HG02943 (cell line): ENCODE measurements at regions not wholly inside any gene's neighbourhood (a gene's known extent, or its start where the extent isn't known, plus 50 kb on each side); places are given as distances from the start of the nearest gene placed in this dataset.

ENCODE experiments used
- ATAC-seq: cut with Tn5 transposase; IDR thresholded peaks from one replicate; pipeline ENCODE4 v1.9.1; 2021; ENCODE audit warnings: mild to moderate bottlenecking, low read depth, moderate library complexity; ENCODE audit not compliant: unreplicated experiment

- no peak for ATAC-seq
Observed at GRCh38 chr4:137090951-137091350, 441.3 kb downstream of the PCDH18 start.

DNA sequence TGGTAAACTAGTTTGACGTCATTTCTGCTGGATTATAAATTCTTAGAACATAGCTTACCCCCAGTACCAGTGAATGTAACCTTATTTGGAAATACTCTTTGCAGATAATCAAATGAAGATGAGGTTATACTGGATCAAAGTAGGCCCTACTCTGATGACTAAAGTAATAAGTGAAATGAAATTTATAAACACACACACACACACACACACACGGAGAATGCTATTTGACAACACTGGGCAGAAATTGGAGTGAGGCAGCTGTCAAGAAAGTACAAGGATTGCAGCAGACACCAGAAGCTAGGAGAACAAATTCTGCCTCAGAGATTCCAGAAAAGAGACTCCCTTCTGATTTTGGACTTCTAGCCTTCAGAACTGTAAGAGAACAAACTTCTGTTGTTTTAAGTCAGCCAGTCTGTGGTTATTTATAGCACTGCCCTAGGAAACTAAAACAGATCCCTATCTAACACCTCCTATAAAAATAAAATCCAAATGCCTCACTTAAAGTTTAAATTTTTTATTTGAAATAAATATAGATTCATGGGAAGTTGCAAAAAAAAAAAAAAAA lies 448.6 kb downstream of the PCDH18 start:
- no peak for ATAC-seq

DNA sequence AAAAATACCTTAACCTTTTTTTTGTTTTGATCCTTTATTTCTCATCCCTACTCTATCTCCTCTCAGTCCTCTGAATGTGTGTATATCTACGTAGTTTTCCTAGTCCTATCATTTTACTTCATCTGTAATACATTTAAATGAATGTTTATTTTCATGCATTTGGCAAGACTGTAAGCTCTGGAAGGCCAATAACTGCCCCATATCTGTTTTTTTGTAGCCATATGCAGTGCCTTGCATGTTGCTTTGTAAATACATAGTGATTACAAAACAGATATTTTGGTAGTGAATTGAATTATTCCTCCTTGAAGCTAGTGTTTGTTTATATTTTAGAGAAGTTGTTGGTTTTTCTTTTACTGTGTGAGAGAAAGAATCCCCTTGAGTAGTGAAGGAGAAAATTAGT lies 450.2 kb downstream of the PCDH18 start:
- ATAC-seq, result no peak

- no peak for ATAC-seq
Observed at GRCh38 chr4:137076908-137077307, 455.4 kb downstream of the PCDH18 start.

DNA sequence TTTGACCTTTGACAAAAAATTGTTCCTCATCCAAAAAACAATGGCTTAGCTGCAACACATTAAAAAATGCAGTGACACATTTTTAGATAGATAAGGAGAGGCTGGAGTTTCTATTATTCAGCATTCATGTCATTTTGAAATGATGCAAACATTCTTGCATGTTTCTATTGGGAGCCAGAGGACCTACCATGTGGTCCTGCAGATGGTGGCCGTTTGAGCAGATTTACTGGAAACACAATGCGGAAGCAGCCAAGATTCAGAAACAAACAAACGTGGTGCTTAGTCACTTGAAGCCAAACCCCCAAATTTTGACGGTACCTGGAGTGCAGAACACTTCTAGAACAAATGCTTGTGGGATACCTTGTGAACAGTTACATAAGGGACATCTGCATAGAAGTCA lies 456.7 kb downstream of the PCDH18 start:
- ATAC-seq, result no peak

DNA sequence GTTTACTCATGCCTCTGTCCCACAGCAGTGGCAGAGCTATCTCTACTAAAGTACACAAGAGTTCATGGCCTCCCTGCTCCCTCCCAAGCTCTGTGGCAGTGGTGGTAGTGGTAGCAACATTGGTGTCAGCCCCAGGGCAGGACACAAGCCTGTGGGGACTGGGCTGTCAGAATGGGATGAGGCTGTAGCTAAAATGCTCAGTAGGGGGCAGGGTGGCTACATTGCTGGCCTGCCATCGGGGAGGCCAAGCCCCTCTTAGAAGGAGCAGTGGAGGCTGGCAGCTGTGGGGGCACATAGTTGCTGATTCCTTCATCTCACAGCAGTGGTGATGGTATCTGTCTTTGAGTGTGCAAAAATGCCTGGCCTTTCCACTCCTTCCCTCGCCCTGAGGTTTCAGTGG lies 461.7 kb downstream of the PCDH18 start:
- ATAC-seq, result no peak

DNA sequence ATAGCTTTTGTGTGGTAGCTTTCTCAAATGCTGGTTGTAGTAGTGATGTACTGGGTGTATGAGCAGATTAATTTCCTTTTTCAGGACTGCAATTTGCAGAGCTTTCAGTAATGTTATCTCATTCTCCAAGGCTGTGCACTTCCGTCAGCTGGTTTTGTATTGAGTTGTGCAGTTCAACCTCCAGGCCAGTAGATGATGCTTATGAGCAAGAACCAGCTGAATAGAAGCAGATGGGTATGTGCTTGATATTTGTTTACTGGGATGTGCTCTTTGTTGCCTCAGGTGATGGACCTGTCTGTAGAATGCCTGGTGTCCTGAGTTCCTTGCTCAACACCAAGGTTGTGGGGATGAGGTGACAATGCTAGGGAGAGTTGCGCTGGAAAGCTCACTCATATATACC lies 462.8 kb downstream of the PCDH18 start:
- ATAC-seq, result no peak

DNA sequence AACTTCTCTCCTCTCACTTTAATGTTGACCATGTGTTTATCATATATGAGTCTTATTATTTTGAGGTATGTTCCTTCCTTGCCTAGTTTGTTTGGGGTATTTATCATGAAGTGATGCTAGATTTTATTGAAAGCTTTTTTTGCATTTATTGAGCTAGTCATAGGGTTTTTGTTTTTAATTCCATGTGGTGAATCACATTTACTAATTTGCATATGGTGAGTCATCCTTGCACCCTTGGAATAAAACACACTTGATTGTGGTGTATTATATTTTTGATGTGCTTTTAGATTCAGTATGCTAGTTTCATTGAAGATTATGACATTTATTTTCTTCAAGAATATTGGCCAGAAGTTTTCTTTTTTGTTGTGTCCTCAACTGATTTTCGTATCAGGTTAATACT lies 464.6 kb downstream of the PCDH18 start:
- ATAC-seq, result no peak

DNA sequence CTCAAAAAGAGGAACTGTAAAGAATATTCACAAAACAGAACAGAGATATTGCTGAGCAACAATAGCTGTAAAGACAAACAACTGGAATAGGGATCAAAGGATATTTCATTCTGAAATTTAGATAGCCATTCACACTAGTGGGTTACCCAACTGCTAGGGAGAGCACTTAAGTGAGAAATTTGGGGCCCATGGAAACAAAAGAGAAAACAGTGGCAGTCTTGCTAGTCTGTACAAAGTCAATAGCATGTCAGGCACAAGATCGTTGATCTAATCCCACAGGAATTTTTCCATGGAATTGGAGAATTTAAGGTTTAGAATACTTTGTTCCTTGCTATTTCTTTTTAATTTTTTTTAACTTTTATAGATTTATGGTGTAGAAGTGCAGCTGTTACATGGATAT lies 467.0 kb downstream of the PCDH18 start:
- ATAC-seq, result no peak

GRCh38 chr4:137063961-137064360 lies 468.3 kb downstream of the PCDH18 start:
- no peak for ATAC-seq

DNA sequence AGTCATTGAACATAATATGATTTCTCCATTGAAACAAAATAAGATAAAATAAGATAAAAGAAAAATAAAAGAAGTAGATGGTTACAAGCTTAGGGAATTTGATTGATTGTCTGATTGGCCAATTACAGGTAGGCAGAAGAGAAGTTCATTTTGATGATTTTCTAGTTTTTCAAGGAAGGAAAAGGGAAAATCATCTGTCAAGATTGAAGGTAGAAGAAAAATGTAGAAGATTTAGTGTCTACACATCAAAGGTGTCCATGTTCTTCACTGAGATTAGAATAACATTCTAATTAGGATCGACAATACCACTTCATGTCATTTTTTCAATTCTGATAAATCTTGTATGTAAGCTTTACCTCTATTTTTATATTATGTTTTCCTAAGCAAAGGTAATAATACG lies 489.1 kb downstream of the PCDH18 start:
- no peak for ATAC-seq

GRCh38 chr4:137039370-137039769 lies 492.9 kb downstream of the PCDH18 start:
- no peak for ATAC-seq

DNA sequence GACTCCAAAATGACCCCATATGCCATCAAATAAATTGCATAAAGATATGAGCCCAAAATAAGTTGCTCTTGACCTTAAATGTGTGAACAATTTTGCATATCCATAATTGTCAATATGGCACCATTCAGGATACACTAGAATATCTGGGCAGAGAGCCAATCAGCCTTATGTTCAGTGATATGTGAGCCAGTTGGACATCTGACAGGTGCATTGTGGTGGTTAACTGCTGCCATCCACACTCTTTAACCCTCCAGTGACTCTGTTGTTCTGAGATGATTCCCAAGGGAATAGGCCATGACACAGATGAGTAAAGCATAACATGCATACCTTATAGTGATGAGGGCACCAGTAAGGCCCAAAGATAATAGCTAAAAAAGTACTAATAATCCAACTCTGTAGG lies 500.1 kb downstream of the PCDH18 start:
- no peak for ATAC-seq

DNA sequence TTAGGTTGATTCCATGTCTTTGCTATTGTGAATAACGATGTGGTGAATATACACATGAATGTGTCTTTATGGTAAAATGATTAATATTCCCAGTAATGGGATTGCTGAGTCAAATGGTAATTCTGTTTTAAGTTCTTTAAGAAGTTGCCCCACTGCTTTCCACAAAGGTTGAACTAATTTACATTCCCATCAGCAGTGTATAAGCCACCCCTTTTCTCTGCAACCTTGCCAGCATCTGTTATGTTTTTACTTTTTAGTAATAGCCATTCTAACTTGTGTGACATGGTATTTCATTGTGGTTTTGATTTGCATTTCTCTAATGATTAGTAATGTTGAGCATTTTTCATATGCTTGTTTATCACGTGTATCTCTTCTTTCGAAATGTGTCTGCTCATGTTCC lies 503.3 kb downstream of the PCDH18 start:
- ATAC-seq, result no peak

- no peak for ATAC-seq
Observed at GRCh38 chr4:137025484-137026059, 506.7 kb downstream of the PCDH18 start.

DNA sequence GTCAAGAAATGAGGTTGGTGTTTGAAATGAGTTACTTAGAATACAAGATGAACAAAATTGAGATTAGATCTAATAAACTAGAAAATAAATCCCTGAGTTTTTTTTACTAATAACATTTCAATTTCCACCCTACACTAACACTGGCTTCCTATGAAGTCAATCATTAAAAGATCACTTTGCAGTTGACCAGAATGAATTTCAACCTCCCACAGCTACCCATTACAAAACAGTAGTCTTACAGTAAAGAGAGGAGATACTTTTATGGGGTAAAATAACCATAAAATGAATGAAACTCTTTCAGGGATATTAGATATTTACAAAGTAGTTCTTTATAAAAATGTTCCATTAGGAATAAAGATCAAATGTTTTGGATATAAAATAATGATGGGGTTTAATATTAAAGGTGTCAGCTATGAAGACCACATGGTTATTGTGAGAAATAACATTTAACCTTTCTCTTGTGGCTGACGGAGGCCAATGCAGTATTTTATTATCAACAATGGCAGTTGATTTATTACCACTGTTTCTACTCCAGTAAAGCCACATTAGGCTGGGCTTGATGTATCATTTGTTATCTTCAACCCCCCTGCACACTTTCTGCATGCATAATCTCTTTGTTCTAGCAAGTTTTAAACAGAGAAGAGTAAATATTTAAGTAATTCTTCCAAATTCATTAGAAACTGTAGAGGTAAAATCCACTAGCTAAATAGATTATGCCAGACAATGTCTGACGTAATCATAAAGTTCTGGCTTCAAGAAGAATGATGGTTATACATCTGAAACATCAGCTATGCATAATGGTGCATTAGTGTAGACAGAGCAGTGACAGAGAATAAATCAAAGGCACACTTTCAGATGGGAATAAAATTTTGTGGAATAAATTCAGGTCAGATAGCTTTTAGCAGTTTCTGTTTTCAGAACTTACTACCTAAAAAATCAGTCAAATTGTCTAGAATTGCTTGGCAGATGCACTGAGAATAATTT lies 516.6 kb downstream of the PCDH18 start:
- ATAC-seq, result no peak

DNA sequence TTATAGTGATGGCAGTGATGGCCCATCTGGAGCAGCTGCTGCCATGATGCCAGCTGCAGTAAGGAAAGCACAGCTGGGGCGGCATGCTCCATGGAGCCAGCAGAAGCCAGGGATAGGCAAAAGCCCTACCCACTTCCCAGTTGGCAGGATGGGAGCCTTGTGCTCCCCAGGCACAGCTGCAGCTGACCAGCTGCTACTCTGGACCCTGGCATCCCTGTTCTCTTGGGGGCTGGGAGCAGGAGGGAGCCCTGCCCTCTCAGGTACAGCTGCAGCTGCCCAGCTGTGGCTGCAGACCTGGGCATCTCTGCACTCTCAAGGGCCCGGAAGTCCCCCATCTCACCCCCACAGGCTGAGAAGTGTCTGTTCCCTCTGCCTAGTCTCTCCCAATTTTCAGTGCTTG lies 531.9 kb downstream of the PCDH18 start:
- ATAC-seq, result no peak

- ATAC-seq, result no peak
Observed at GRCh38 chr4:136992032-136992431, 540.3 kb downstream of the PCDH18 start.

- no peak for ATAC-seq
Observed at GRCh38 chr4:136985683-136986082, 546.6 kb downstream of the PCDH18 start.

DNA sequence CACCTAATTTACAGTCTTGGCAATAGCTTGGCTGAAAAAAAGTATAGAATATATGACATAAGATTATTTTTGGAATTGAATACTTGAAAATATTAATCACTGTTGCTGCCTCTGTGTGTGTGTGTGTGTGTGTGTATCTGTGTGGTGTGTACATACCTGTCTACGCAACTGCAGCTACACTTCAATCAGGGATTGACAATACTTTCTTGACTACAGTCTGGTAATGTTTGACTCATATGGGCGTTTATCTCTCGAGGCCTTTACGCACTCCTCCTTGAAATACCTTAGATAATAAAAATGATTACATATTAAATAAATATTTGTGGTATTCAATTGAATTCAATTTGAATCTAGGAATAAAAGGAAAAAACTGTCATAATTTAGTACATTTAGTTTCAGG lies 565.2 kb downstream of the PCDH18 start:
- ATAC-seq, result no peak

DNA sequence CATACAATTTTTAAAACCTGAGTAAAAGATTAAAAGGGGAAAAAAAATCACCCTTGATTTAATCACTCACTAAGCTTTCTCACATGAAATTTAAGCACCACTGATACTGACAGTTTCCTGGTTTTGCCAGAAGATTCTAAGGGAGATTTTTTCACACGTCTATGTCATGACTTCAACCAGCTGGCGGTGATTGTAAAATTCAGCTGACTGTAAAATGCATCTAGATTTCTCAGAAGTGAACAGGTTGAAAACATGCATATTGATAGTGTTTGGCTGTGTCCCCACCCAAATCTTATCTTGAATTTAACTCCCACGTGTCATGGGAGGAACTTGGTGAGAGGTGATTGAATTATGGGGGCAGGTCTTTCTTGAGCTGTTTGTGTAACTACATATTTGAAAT lies 566.8 kb downstream of the PCDH18 start:
- ATAC-seq, result no peak

- no peak for ATAC-seq
Observed at GRCh38 chr4:136962868-136963267, 569.4 kb downstream of the PCDH18 start.
